ENCODE measurements at regions not wholly inside any gene's neighbourhood (a gene's known extent, or its start where the extent isn't known, plus 50 kb on each side); places are given as distances from the start of the nearest gene placed in this dataset.

GRCh38 chr13:97112446-97113152, 109.5 kb upstream of the MBNL2 start:
- ChIA-PET CTCF (interaction anchor here (0.7 to 1.0 kb wide), 2 partner anchors 39 to 94 kb away, joined by 3 read pairs; no protein-coding TSS in a partner anchor), POLR2A (no interaction called here)
- Mint-ChIP-seq H3K36me3 (no peaks in the 10 kb centered on the region), H3K4me3 (no peak overlapping the region), H3K27ac (no peak overlapping the region), H3K9me3 (no peaks in the 10 kb centered on the region), H3K27me3 (ENCODE audit: low read depth) (peaks cover 25% of the 10 kb centered on the region), H3K4me1 (peaks cover 31% of the 10 kb centered on the region)
- DNase-seq (ENCODE audit: low spot score) (no peak), ATAC-seq (no peak)
- no peak for TF ChIP-seq NR1H2 (CRISPR knock-in tag; IDR thresholded peaks at IDR 0.05)
- no peak for TF ChIP-seq NFYB (CRISPR knock-in tag; conservative IDR thresholded peaks at IDR 0.05; ENCODE audit: low read depth)
- TF ChIP-seq SOX15 (CRISPR knock-in tag; IDR thresholded peaks at IDR 0.05) = no peak
- no peak for TF ChIP-seq NFATC4 (CRISPR knock-in tag; IDR thresholded peaks at IDR 0.05)
- no peak for TF ChIP-seq TP53 (CRISPR knock-in tag; IDR thresholded peaks at IDR 0.05)
- no peak for TF ChIP-seq ZNF138 (CRISPR knock-in tag; conservative IDR thresholded peaks at IDR 0.05)

GRCh38 chr13:97113231-97114001, 108.7 kb upstream of the MBNL2 start:
- Mint-ChIP-seq H3K4me3 (no peak overlapping the region), H3K27me3 (ENCODE audit: low read depth) (peaks cover 25% of the 10 kb centered on the region), H3K36me3 (no peaks in the 10 kb centered on the region), H3K4me1 (peaks cover 36% of the 10 kb centered on the region), H3K27ac (no peak overlapping the region), H3K9me3 (peaks cover 8% of the 10 kb centered on the region; the same call in 1 of the 2 replicates)
- ATAC-seq (no peak), DNase-seq (ENCODE audit: low spot score) (no peak)
- CTCF ChIA-PET = interaction anchor here (1.2 kb wide), 1 partner anchor 518 kb away, joined by 3 read pairs; no protein-coding TSS in a partner anchor
- no peak for TF ChIP-seq ZNF532 (CRISPR knock-in tag; IDR thresholded peaks at IDR 0.05; ENCODE audit: borderline replicate concordance)
- TF ChIP-seq ATF6 (CRISPR knock-in tag; IDR thresholded peaks at IDR 0.05) = no peak
- TF ChIP-seq RORB (CRISPR knock-in tag; IDR thresholded peaks at IDR 0.05) = no peak
- no peak for TF ChIP-seq CTCF (IDR thresholded peaks at IDR 0.05)
- TF ChIP-seq KAT7 (CRISPR knock-in tag; IDR thresholded peaks at IDR 0.05; ENCODE audit: borderline replicate concordance) = no peak
- TF ChIP-seq RELA (CRISPR knock-in tag; IDR thresholded peaks at IDR 0.05; ENCODE audit: borderline replicate concordance) = no peak
- no peak for TF ChIP-seq ATF3 (CRISPR knock-in tag; conservative IDR thresholded peaks at IDR 0.05)
- TF ChIP-seq MAX (CRISPR knock-in tag; IDR thresholded peaks at IDR 0.05) = no peak
- no peak for TF ChIP-seq SMAD4 (CRISPR knock-in tag; IDR thresholded peaks at IDR 0.05)
- TF ChIP-seq ATF2 (CRISPR knock-in tag; IDR thresholded peaks at IDR 0.05; ENCODE audit: borderline replicate concordance, low read depth) = no peak
- no peak for TF ChIP-seq ELF4 (CRISPR knock-in tag; IDR thresholded peaks at IDR 0.05; ENCODE audit: low read depth)
- no peak for TF ChIP-seq USF1 (CRISPR knock-in tag; IDR thresholded peaks at IDR 0.05)
- TF ChIP-seq JAZF1 (CRISPR knock-in tag; IDR thresholded peaks at IDR 0.05) = no peak
- no peak for TF ChIP-seq NR1H2 (CRISPR knock-in tag; IDR thresholded peaks at IDR 0.05)
- POLR2A ChIA-PET = no interaction called here

Data from WTC11 (cell line).